Right atrium auricular region (tissue), 2 donors: ENCODE measurements at regions not wholly inside any gene's neighbourhood (a gene's known extent, or its start where the extent isn't known, plus 50 kb on each side); places are given as distances from the start of the nearest gene placed in this dataset.

ENCODE experiments used
- DNase-seq: peaks from one replicate; pipeline ENCODE4 v3.0.0-alpha.2; 2019; ENCODE audit warnings: low spot score
- H3K27ac ChIP-seq, 2 donors: fragments of 200-600 bp; sonication (generic); 1 replicate in 1 of 2; 2 replicates in 1 of 2; pipeline ENCODE4 v1.5.1; 2016 to 2019
- H3K27me3 ChIP-seq, 2 donors: fragments of 200-600 bp; sonication (generic); one replicate each; pipeline versions ENCODE4 v1.5.1 to v1.6.0; 2017 to 2019
- H3K36me3 ChIP-seq: fragments of 200-600 bp; sonication (generic); one replicate; pipeline ENCODE4 v1.5.1; 2016
- H3K4me1 ChIP-seq, 2 donors: fragments of 200-600 bp; sonication (generic); one replicate each; pipeline versions ENCODE4 v1.5.1 to v1.6.0; 2017 to 2019
- H3K4me3 ChIP-seq, 2 donors: fragments of 200-600 bp; sonication (generic); 1 replicate in 1 of 2; 2 replicates in 1 of 2; pipeline ENCODE4 v1.5.1; 2017 to 2019; ENCODE audit warnings: mild to moderate bottlenecking in 1 of 2, moderate library complexity in 1 of 2
- H3K9me3 ChIP-seq, 2 donors: fragments of 200-600 bp; sonication (generic); one replicate each; pipeline ENCODE4 v1.5.1; 2019
- TF ChIP-seq, protein P1 (sequence below), 2 donors: fragments of 200-600 bp; sonication (generic); IDR thresholded peaks; one replicate each; pipeline ENCODE4 v1.5.1; 2019; ENCODE audit warnings: antibody characterized with exemption in 2 of 2

GRCh38 chr18:77376733-77377094 lies 127.1 kb downstream of the GALR1 start:
- TF ChIP-seq, protein P1, sequence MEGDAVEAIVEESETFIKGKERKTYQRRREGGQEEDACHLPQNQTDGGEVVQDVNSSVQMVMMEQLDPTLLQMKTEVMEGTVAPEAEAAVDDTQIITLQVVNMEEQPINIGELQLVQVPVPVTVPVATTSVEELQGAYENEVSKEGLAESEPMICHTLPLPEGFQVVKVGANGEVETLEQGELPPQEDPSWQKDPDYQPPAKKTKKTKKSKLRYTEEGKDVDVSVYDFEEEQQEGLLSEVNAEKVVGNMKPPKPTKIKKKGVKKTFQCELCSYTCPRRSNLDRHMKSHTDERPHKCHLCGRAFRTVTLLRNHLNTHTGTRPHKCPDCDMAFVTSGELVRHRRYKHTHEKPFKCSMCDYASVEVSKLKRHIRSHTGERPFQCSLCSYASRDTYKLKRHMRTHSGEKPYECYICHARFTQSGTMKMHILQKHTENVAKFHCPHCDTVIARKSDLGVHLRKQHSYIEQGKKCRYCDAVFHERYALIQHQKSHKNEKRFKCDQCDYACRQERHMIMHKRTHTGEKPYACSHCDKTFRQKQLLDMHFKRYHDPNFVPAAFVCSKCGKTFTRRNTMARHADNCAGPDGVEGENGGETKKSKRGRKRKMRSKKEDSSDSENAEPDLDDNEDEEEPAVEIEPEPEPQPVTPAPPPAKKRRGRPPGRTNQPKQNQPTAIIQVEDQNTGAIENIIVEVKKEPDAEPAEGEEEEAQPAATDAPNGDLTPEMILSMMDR (IDR thresholded peaks at IDR 0.05), result no peak

GRCh38 chr18:77377813-77378212 lies 128.2 kb downstream of the GALR1 start:
- DNase-seq, result no peak
- no peaks in the 10 kb centered on the region for H3K4me1 ChIP-seq
- no peak overlapping the region for H3K4me3 ChIP-seq
- H3K36me3 ChIP-seq, result no peaks in the 10 kb centered on the region
- no peaks in the 10 kb centered on the region for H3K9me3 ChIP-seq
- TF ChIP-seq, protein P1 (IDR thresholded peaks at IDR 0.05), result no peak
- H3K27me3 ChIP-seq, result no peaks in the 10 kb centered on the region
- H3K27ac ChIP-seq, result no peak overlapping the region

More at GRCh38 chr18:77376733-77377094, 127.1 kb downstream of the GALR1 start:
- Histone ChIP-seq H3K4me3 (no peak overlapping the region), H3K27ac (no peak overlapping the region), H3K4me1 (no peaks in the 10 kb centered on the region), H3K9me3 (no peaks in the 10 kb centered on the region), H3K36me3 (no peaks in the 10 kb centered on the region), H3K27me3 (no peaks in the 10 kb centered on the region)
- DNase-seq, result no peak

DNA sequence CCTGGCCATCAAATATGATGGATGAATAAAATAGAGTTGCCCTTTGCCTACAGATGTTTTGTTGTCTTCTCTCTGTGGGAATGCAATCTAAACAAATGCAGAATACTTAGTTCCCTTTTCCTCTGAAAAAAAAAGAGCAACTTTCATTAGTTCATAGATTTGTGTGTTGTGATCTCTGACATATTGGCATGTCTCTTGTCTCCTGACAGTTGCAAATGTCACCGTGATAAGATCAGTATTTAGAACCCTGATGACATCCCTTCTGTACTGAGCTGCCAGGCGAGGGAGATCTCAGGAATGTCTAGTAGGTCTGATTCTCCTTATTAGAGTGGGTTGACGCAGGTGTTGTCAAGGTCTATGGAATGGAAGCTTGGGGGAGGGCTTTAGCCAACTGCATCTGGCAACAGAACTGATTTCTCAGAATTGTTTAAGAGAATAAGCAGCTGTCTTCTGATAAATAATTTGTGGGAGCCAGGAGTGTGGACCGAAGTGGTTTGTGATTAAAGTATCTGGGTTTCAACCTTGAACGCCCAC lies 130.4 kb downstream of the GALR1 start:
- Histone ChIP-seq H3K27ac (no peak overlapping the region), H3K27me3 (no peaks in the 10 kb centered on the region), H3K4me3 (no peak overlapping the region), H3K4me1 (no peaks in the 10 kb centered on the region), H3K36me3 (no peaks in the 10 kb centered on the region), H3K9me3 (no peaks in the 10 kb centered on the region)
- TF ChIP-seq, protein P1 (IDR thresholded peaks at IDR 0.05), result no peak
- DNase-seq, result no peak

- Histone ChIP-seq H3K9me3 (no peaks in the 10 kb centered on the region), H3K36me3 (no peaks in the 10 kb centered on the region), H3K4me3 (no peak overlapping the region), H3K27me3 (no peaks in the 10 kb centered on the region), H3K27ac (no peak overlapping the region), H3K4me1 (no peaks in the 10 kb centered on the region)
- DNase-seq, result no peak
- TF ChIP-seq, protein P1 (IDR thresholded peaks at IDR 0.05), result no peak
Measured at GRCh38 chr18:77380695-77381094, 131.0 kb downstream of the GALR1 start.

DNA sequence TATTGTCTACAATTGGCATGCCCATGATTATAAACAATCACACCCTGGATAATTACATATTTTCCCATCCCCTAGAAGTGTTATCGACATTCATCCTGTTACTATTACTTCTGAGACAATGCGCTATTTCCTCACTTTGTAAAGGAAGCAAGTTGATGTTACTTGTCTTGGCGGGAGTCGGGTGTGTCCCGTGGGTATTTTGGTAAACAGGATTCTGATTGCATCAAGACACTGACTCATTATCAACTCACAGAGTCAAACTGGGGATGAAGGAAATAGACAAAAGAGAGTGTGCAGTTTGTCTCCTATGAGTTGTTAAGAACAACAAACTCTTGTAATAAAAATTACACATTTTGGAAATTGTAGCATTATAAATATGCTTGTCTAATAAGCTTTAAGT lies 142.7 kb downstream of the GALR1 start:
- H3K4me1 ChIP-seq, result peaks cover 0 to 9% of the 10 kb centered on the region in 2 donors
- no peaks in the 10 kb centered on the region for H3K36me3 ChIP-seq
- no peak for DNase-seq
- H3K9me3 ChIP-seq, result no peaks in the 10 kb centered on the region
- H3K27ac ChIP-seq, result no peak overlapping the region
- H3K4me3 ChIP-seq, result no peak overlapping the region
- no peaks in the 10 kb centered on the region for H3K27me3 ChIP-seq
- TF ChIP-seq, protein P1 (IDR thresholded peaks at IDR 0.05), result no peak

DNA sequence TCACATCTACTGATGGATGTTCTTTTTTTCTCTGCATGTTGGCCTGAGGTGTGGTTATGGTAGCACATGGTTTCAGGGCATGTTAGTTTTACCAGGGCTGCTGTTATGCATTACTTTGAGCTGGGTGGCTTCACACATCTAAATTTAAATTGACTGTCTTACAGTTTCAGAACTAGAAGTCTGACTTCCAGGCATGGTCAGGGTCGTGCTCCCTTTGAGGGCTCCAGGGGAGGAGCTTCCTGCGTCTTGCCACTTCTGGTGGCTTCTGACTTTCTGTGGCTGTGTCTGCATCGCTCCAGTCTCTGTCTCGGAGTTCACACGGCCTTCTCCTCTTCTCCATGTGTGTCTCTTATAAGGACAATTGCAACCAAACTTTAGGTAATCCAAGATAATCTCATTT lies 143.9 kb downstream of the GALR1 start:
- Histone ChIP-seq H3K36me3 (no peaks in the 10 kb centered on the region), H3K4me3 (no peak overlapping the region), H3K9me3 (no peaks in the 10 kb centered on the region), H3K27ac (no peak overlapping the region), H3K4me1 (peaks cover 0 to 9% of the 10 kb centered on the region in 2 donors), H3K27me3 (no peaks in the 10 kb centered on the region)
- DNase-seq, result no peak
- TF ChIP-seq, protein P1 (IDR thresholded peaks at IDR 0.05), result no peak
